ENCODE measurements at regions not wholly inside any gene's neighbourhood (a gene's known extent, or its start where the extent isn't known, plus 50 kb on each side); places are given as distances from the start of the nearest gene placed in this dataset.

GRCh38 chr18:76098674-76099411, 396.2 kb downstream of the ZNF516 start:
- DNase-seq (ENCODE audit: low spot score): no peak
- no peak overlapping the region for H3K4me3 Mint-ChIP-seq
- Histone ChIP-seq H3K27me3 (no peaks in the 10 kb centered on the region), H3K4me2 (no peak overlapping the region), H3F3A (ENCODE audit: low read depth) (no peaks in the 10 kb centered on the region), H3K9ac (no peak overlapping the region), H2AFZ (replicated peaks) (no peak overlapping the region), H3K36me3 (no peaks in the 10 kb centered on the region), H3K27ac (no peak overlapping the region), H3K9me3 (ENCODE audit: low read depth) (peaks cover 8% of the 10 kb centered on the region), H4K20me1 (ENCODE audit: low read depth) (no peaks in the 10 kb centered on the region), H3K4me3 (no peak overlapping the region), H3K4me1 (no peaks in the 10 kb centered on the region), H3K79me2 (ENCODE audit: low read depth) (no peaks in the 10 kb centered on the region)
- H3K36me3 Mint-ChIP-seq: no peaks in the 10 kb centered on the region
- TF ChIP-seq, protein P1, sequence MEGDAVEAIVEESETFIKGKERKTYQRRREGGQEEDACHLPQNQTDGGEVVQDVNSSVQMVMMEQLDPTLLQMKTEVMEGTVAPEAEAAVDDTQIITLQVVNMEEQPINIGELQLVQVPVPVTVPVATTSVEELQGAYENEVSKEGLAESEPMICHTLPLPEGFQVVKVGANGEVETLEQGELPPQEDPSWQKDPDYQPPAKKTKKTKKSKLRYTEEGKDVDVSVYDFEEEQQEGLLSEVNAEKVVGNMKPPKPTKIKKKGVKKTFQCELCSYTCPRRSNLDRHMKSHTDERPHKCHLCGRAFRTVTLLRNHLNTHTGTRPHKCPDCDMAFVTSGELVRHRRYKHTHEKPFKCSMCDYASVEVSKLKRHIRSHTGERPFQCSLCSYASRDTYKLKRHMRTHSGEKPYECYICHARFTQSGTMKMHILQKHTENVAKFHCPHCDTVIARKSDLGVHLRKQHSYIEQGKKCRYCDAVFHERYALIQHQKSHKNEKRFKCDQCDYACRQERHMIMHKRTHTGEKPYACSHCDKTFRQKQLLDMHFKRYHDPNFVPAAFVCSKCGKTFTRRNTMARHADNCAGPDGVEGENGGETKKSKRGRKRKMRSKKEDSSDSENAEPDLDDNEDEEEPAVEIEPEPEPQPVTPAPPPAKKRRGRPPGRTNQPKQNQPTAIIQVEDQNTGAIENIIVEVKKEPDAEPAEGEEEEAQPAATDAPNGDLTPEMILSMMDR (IDR thresholded peaks at IDR 0.05): no peak
- TF ChIP-seq EZH2 (IDR thresholded peaks at IDR 0.05) (no peak), EZH2phosphoT487 (IDR thresholded peaks at IDR 0.05) (no peak)
- H3K9me3 Mint-ChIP-seq: peaks cover 15% of the 10 kb centered on the region
- peaks cover 4% of the 10 kb centered on the region for H3K27me3 Mint-ChIP-seq (ENCODE audit: insufficient read depth, low read depth)
- H3K27ac Mint-ChIP-seq: no peak overlapping the region
- H3K4me1 Mint-ChIP-seq: peaks cover 15% of the 10 kb centered on the region

DNA sequence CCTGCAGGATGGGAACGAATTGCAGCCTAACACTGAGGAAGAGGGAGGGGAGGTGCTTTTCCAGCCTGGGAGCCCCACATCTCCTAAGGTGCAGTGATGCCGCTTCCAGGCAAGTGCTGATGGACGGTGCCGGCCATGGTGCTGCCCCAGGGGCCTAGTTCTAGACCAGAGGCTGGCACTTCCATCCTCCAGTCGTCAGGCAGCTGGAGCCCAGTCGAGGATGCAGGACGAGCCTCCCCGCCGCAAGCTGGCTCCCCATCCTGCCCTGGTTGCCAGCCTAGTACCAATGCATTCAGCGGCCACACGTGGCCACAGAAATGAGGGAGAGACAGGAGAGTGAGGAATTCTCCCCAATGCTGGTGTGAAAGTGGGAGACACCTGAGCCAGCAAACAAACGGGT, 413.5 kb downstream of the ZNF516 start:
- no peaks in the 10 kb centered on the region for H3K4me1 Mint-ChIP-seq
- Histone ChIP-seq H3F3A (ENCODE audit: low read depth) (no peaks in the 10 kb centered on the region), H3K9ac (no peak overlapping the region), H3K4me1 (no peaks in the 10 kb centered on the region), H3K9me3 (ENCODE audit: low read depth) (no peaks in the 10 kb centered on the region), H3K27ac (no peak overlapping the region), H2AFZ (replicated peaks) (no peak overlapping the region), H3K27me3 (no peaks in the 10 kb centered on the region), H3K36me3 (no peaks in the 10 kb centered on the region), H4K20me1 (ENCODE audit: low read depth) (no peaks in the 10 kb centered on the region), H3K4me2 (no peak overlapping the region), H3K4me3 (no peak overlapping the region), H3K79me2 (ENCODE audit: low read depth) (no peaks in the 10 kb centered on the region)
- H3K4me3 Mint-ChIP-seq: no peak overlapping the region
- H3K27me3 Mint-ChIP-seq (ENCODE audit: insufficient read depth, low read depth): no peaks in the 10 kb centered on the region
- no peaks in the 10 kb centered on the region for H3K36me3 Mint-ChIP-seq
- TF ChIP-seq EZH2phosphoT487 (IDR thresholded peaks at IDR 0.05) (no peak), EZH2 (IDR thresholded peaks at IDR 0.05) (no peak)
- TF ChIP-seq, protein P1 (IDR thresholded peaks at IDR 0.05): no peak
- H3K27ac Mint-ChIP-seq: no peak overlapping the region
- peaks cover 2% of the 10 kb centered on the region for H3K9me3 Mint-ChIP-seq
- no peak for DNase-seq (ENCODE audit: low spot score)

DNA sequence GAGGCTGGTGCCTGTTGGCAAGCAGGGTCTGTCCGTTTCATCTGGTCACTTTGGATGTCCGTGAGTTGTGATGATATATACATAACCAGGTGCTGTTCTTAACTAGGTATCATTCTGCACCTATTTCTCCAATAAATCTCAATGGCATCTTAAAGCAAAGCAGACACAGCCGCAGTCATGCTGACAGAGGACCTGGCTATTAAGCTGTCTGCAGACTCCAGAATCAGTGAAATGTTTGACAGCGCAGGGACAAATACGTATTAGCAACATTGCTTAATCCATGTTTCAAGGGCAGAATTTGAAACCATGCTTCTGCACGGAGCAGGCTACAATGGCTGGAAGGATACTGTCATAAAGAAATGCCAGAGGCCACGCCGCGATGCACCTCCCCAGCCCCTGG, 414.6 kb downstream of the ZNF516 start:
- no peak overlapping the region for H3K27ac ChIP-seq
- no peak overlapping the region for H2AFZ ChIP-seq (replicated peaks)
- no peaks in the 10 kb centered on the region for H3K27me3 Mint-ChIP-seq (ENCODE audit: insufficient read depth, low read depth)

More for the DNA sequence above, 414.6 kb downstream of the ZNF516 start:
- Histone ChIP-seq H3K27me3 (no peaks in the 10 kb centered on the region), H4K20me1 (ENCODE audit: low read depth) (no peaks in the 10 kb centered on the region), H3K9ac (no peak overlapping the region), H3F3A (ENCODE audit: low read depth) (no peaks in the 10 kb centered on the region), H3K79me2 (ENCODE audit: low read depth) (no peaks in the 10 kb centered on the region), H3K9me3 (ENCODE audit: low read depth) (no peaks in the 10 kb centered on the region), H3K36me3 (no peaks in the 10 kb centered on the region), H3K4me2 (no peak overlapping the region), H3K4me1 (no peaks in the 10 kb centered on the region), H3K4me3 (no peak overlapping the region)
- peaks cover 2% of the 10 kb centered on the region for H3K9me3 Mint-ChIP-seq
- DNase-seq (ENCODE audit: low spot score): no peak
- no peak overlapping the region for H3K27ac Mint-ChIP-seq
- TF ChIP-seq EZH2 (IDR thresholded peaks at IDR 0.05): no peak
- TF ChIP-seq, protein P1 (IDR thresholded peaks at IDR 0.05): no peak
- no peak for TF ChIP-seq EZH2phosphoT487 (IDR thresholded peaks at IDR 0.05)
- no peaks in the 10 kb centered on the region for H3K36me3 Mint-ChIP-seq
- H3K4me3 Mint-ChIP-seq: no peak overlapping the region
- H3K4me1 Mint-ChIP-seq: no peaks in the 10 kb centered on the region
